ENCODE measurements at regions not wholly inside any gene's neighbourhood (a gene's known extent, or its start where the extent isn't known, plus 50 kb on each side); places are given as distances from the start of the nearest gene placed in this dataset.

- H3K36me3 ChIP-seq (ENCODE audit: insufficient read depth, low read length, poor library complexity, severe bottlenecking), result no peaks in the 10 kb centered on the region
- intact Hi-C loops (cut with micrococcal nuclease; ENCODE audit: unreplicated experiment), result no loop called here
- no peak for TF ChIP-seq EZH2 (IDR thresholded peaks at IDR 0.05; ENCODE audit: borderline replicate concordance, low read depth, low read length, poor library complexity, severe bottlenecking)
- no peak for TF ChIP-seq CTCF (conservative IDR thresholded peaks at IDR 0.05; ENCODE audit: low read depth, low read length)
- H3K27ac ChIP-seq (ENCODE audit: low read depth, low read length, poor library complexity, severe bottlenecking), result no peak overlapping the region
- ChIA-PET POLR2A (ENCODE audit: low non-redundant PET) (no interaction called here), CTCF (no interaction called here)
- BruUV-seq (replicated peaks), result no TSS peak
- H3K4me1 ChIP-seq (ENCODE audit: insufficient read depth, low read length, poor library complexity, severe bottlenecking), result no peaks in the 10 kb centered on the region
- DNase-seq (ENCODE audit: low spot score), result no peak
- H3K9me3 ChIP-seq (ENCODE audit: low read depth, low read length, poor library complexity, severe bottlenecking), result peaks cover 5% of the 10 kb centered on the region
- H3K27me3 ChIP-seq (replicated peaks; ENCODE audit: insufficient read depth, low read depth, low read length, poor library complexity), result no peaks in the 10 kb centered on the region
- H3K4me3 ChIP-seq (ENCODE audit: low read depth, low read length, poor library complexity, severe bottlenecking), result no peak overlapping the region
Measured at GRCh38 chr22:34588871-34589545, 476.9 kb upstream of the ISX start.

- Histone ChIP-seq H3K4me1 (ENCODE audit: insufficient read depth, low read length, poor library complexity, severe bottlenecking) (no peaks in the 10 kb centered on the region), H3K27me3 (replicated peaks; ENCODE audit: insufficient read depth, low read depth, low read length, poor library complexity) (no peaks in the 10 kb centered on the region), H3K27ac (ENCODE audit: low read depth, low read length, poor library complexity, severe bottlenecking) (no peak overlapping the region), H3K36me3 (ENCODE audit: insufficient read depth, low read length, poor library complexity, severe bottlenecking) (no peaks in the 10 kb centered on the region), H3K9me3 (ENCODE audit: low read depth, low read length, poor library complexity, severe bottlenecking) (peaks cover 5% of the 10 kb centered on the region), H3K4me3 (ENCODE audit: low read depth, low read length, poor library complexity, severe bottlenecking) (no peak overlapping the region)
- DNase-seq (ENCODE audit: low spot score), result no peak
- CTCF ChIA-PET, result no interaction called here
- TF ChIP-seq CTCF (conservative IDR thresholded peaks at IDR 0.05; ENCODE audit: low read depth, low read length) (no peak), EZH2 (IDR thresholded peaks at IDR 0.05; ENCODE audit: borderline replicate concordance, low read depth, low read length, poor library complexity, severe bottlenecking) (no peak)
- intact Hi-C loops (cut with micrococcal nuclease; ENCODE audit: unreplicated experiment), result no loop called here
- POLR2A ChIA-PET (ENCODE audit: low non-redundant PET), result no interaction called here
- no TSS peak for BruUV-seq (replicated peaks)
Measured at GRCh38 chr22:34592123-34592740, 473.7 kb upstream of the ISX start.

- Histone ChIP-seq H3K9me3 (ENCODE audit: low read depth, low read length, poor library complexity, severe bottlenecking) (peaks cover 3% of the 10 kb centered on the region), H3K27me3 (replicated peaks; ENCODE audit: insufficient read depth, low read depth, low read length, poor library complexity) (no peaks in the 10 kb centered on the region), H3K4me1 (ENCODE audit: insufficient read depth, low read length, poor library complexity, severe bottlenecking) (no peaks in the 10 kb centered on the region), H3K36me3 (ENCODE audit: insufficient read depth, low read length, poor library complexity, severe bottlenecking) (no peaks in the 10 kb centered on the region), H3K27ac (ENCODE audit: low read depth, low read length, poor library complexity, severe bottlenecking) (no peak overlapping the region), H3K4me3 (ENCODE audit: low read depth, low read length, poor library complexity, severe bottlenecking) (no peak overlapping the region)
- no TSS peak for BruUV-seq (replicated peaks)
- POLR2A ChIA-PET (ENCODE audit: low non-redundant PET), result no interaction called here
- TF ChIP-seq CTCF (conservative IDR thresholded peaks at IDR 0.05; ENCODE audit: low read depth, low read length) (no peak), EZH2 (IDR thresholded peaks at IDR 0.05; ENCODE audit: borderline replicate concordance, low read depth, low read length, poor library complexity, severe bottlenecking) (no peak)
- CTCF ChIA-PET, result no interaction called here
- DNase-seq (ENCODE audit: low spot score), result no peak
- intact Hi-C loops (cut with micrococcal nuclease; ENCODE audit: unreplicated experiment), result no loop called here
Measured at GRCh38 chr22:34599567-34599966, 466.4 kb upstream of the ISX start.

Measured in A673 (cell line).